ENCODE measurements at regions not wholly inside any gene's neighbourhood (a gene's known extent, or its start where the extent isn't known, plus 50 kb on each side); places are given as distances from the start of the nearest gene placed in this dataset.

GRCh38 chr10:4099202-4099601, 314.2 kb upstream of the KLF6 start:
- no peak for TF ChIP-seq CTCF (conservative IDR thresholded peaks at IDR 0.05)
- no peak overlapping the region for H3K27ac ChIP-seq

GRCh38 chr10:4095166-4095917, 310.3 kb upstream of the KLF6 start:
- no peak overlapping the region for H3K27ac ChIP-seq
- no peak for TF ChIP-seq CTCF (conservative IDR thresholded peaks at IDR 0.05)

GRCh38 chr10:4094751-4095150, 309.7 kb upstream of the KLF6 start:
- no peak overlapping the region for H3K27ac ChIP-seq
- no peak for TF ChIP-seq CTCF (conservative IDR thresholded peaks at IDR 0.05)

- H3K27ac ChIP-seq = no peak overlapping the region
- no peak for TF ChIP-seq CTCF (conservative IDR thresholded peaks at IDR 0.05)
These were observed 308.4 kb upstream of the KLF6 start for GRCh38 chr10:4093438-4093837.

- H3K27ac ChIP-seq = no peak overlapping the region
- no peak for TF ChIP-seq CTCF (conservative IDR thresholded peaks at IDR 0.05)
These were observed 303.5 kb upstream of the KLF6 start for GRCh38 chr10:4088354-4089066.

- H3K27ac ChIP-seq = no peak overlapping the region
- TF ChIP-seq CTCF (conservative IDR thresholded peaks at IDR 0.05) = no peak
These were observed 301.3 kb upstream of the KLF6 start for GRCh38 chr10:4086131-4086898.

- peak; percentile 25 for TF ChIP-seq CTCF (conservative IDR thresholded peaks at IDR 0.05)
- H3K27ac ChIP-seq = peak overlapping the region; percentile 22; the same call in 1 of the 2 replicates
These were observed 298.5 kb upstream of the KLF6 start for GRCh38 chr10:4083509-4084003.

Measured in VCaP (cell line).